ENCODE measurements at regions not wholly inside any gene's neighbourhood (a gene's known extent, or its start where the extent isn't known, plus 50 kb on each side); places are given as distances from the start of the nearest gene placed in this dataset.

GRCh38 chr14:34085695-34086094 lies 134.8 kb upstream of the EGLN3 start:
- TF ChIP-seq CTCF (IDR thresholded peaks at IDR 0.05) (no peak), POLR2A (IDR thresholded peaks at IDR 0.05) (no peak)

Measured in heart left ventricle (tissue), 13 donors.